Smooth muscle cell (in vitro differentiated cells): ENCODE measurements at regions not wholly inside any gene's neighbourhood (a gene's known extent, or its start where the extent isn't known, plus 50 kb on each side); places are given as distances from the start of the nearest gene placed in this dataset.

Experiments used
- DNase-seq: peaks from one replicate; lab custom pipeline; 2025; ENCODE audit not compliant: unreplicated experiment; lab: John Stamatoyannopoulos, UW
- H2AFZ ChIP-seq: fragments of 200-600 bp; sonication (generic); 2 replicates; pipeline ENCODE4 v1.6.0; 2016; ENCODE audit warnings: antibody characterized with exemption, low read depth, mild to moderate bottlenecking
- H3F3A ChIP-seq: fragments of 200-600 bp; sonication (generic); 2 replicates; pipeline ENCODE4 v1.6.0; 2017; ENCODE audit warnings: antibody characterized with exemption, low read depth
- H3K27ac ChIP-seq: fragments of 200-600 bp; sonication (generic); 2 replicates; pipeline ENCODE4 v1.5.1; 2016; ENCODE audit warnings: low read depth, mild to moderate bottlenecking
- H3K27me3 ChIP-seq: fragments of 200-600 bp; sonication (generic); 2 replicates; pipeline ENCODE4 v1.6.1; 2016; ENCODE audit warnings: low read depth, mild to moderate bottlenecking
- H3K36me3 ChIP-seq: fragments of 200-600 bp; sonication (generic); 2 replicates; pipeline ENCODE4 v1.5.1; 2016; ENCODE audit warnings: low read depth
- H3K4me1 ChIP-seq: fragments of 200-600 bp; sonication (generic); 2 replicates; pipeline ENCODE4 v1.5.1; 2016; ENCODE audit warnings: low read depth
- H3K4me2 ChIP-seq: fragments of 200-600 bp; sonication (generic); 2 replicates; pipeline ENCODE4 v1.6.0; 2016; ENCODE audit warnings: mild to moderate bottlenecking
- H3K4me3 ChIP-seq: fragments of 200-600 bp; sonication (generic); 2 replicates; pipeline ENCODE4 v1.5.1; 2016; ENCODE audit warnings: mild to moderate bottlenecking
- H3K79me2 ChIP-seq: fragments of 200-600 bp; sonication (generic); 2 replicates; pipeline ENCODE4 v1.6.0; 2016; ENCODE audit warnings: low read depth, mild to moderate bottlenecking
- H3K9ac ChIP-seq: fragments of 200-600 bp; sonication (generic); 2 replicates; pipeline ENCODE4 v1.6.0; 2016; ENCODE audit warnings: low read depth
- H3K9me3 ChIP-seq: fragments of 200-600 bp; sonication (generic); replicated peaks from 2 replicates; pipeline ENCODE4 v1.5.1; 2016; ENCODE audit warnings: low read depth
- H4K20me1 ChIP-seq: fragments of 200-600 bp; sonication (generic); 2 replicates; pipeline ENCODE4 v1.6.0; 2016; ENCODE audit warnings: low read depth
- WGBS: methylation state at CpG from one replicate; pipeline ENCODE4 v1.1.7; 2016; ENCODE audit warnings: low lambda C conversion rate; 5-methylcytosine and 5-hydroxymethylcytosine counted together
- TF ChIP-seq, protein P1 (sequence below): fragments of 200-600 bp; sonication (generic); IDR thresholded peaks from 2 replicates; pipeline ENCODE4 v1.5.1; 2017; ENCODE audit warnings: borderline replicate concordance, mild to moderate bottlenecking, antibody characterized with exemption; ENCODE audit not compliant: insufficient read depth, poor library complexity, severe bottlenecking

DNA sequence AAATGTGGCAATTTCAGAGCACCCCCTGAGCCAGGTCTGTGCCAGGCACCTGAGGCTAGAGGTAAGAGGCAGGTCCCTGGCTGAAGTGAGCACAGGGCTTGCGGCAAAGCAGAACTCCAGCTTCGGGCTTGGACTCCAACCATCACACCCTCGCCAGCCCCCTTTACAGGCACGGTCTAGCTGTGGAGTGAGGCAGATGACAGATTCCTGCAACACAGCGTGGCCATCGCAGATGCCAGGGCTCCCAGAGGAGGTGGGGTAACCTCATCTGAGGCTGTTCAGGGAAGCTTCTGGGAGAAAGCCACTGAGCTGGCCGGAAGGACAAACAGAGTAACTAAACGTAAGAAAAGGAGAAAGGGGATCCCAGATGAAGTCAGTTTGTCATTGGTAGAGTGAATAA is 55.6 kb upstream of the CASZ1 start:
- no peaks in the 10 kb centered on the region for H3K27me3 ChIP-seq
- DNase-seq, result no peak
- no peak overlapping the region for H3K4me2 ChIP-seq
- H4K20me1 ChIP-seq, result no peaks in the 10 kb centered on the region
- no peaks in the 10 kb centered on the region for H3K79me2 ChIP-seq
- H3K27ac ChIP-seq, result no peak overlapping the region
- H2AFZ ChIP-seq, result no peak overlapping the region
- no peaks in the 10 kb centered on the region for H3F3A ChIP-seq
- H3K9ac ChIP-seq, result no peak overlapping the region
- H3K9me3 ChIP-seq, result no peaks in the 10 kb centered on the region
- H3K4me1 ChIP-seq, result no peaks in the 10 kb centered on the region
- TF ChIP-seq, protein P1, sequence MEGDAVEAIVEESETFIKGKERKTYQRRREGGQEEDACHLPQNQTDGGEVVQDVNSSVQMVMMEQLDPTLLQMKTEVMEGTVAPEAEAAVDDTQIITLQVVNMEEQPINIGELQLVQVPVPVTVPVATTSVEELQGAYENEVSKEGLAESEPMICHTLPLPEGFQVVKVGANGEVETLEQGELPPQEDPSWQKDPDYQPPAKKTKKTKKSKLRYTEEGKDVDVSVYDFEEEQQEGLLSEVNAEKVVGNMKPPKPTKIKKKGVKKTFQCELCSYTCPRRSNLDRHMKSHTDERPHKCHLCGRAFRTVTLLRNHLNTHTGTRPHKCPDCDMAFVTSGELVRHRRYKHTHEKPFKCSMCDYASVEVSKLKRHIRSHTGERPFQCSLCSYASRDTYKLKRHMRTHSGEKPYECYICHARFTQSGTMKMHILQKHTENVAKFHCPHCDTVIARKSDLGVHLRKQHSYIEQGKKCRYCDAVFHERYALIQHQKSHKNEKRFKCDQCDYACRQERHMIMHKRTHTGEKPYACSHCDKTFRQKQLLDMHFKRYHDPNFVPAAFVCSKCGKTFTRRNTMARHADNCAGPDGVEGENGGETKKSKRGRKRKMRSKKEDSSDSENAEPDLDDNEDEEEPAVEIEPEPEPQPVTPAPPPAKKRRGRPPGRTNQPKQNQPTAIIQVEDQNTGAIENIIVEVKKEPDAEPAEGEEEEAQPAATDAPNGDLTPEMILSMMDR, result no peak
- H3K36me3 ChIP-seq, result no peaks in the 10 kb centered on the region
- H3K4me3 ChIP-seq, result no peak overlapping the region
- 90% methylated on average over 8 of the region's 8 CpGs for WGBS

GRCh38 chr1:10852486-10852885 is 56.0 kb upstream of the CASZ1 start:
- no peaks in the 10 kb centered on the region for H4K20me1 ChIP-seq
- no peaks in the 10 kb centered on the region for H3K9me3 ChIP-seq
- DNase-seq, result no peak
- H3K27me3 ChIP-seq, result no peaks in the 10 kb centered on the region
- 85% methylated on average over 6 of the region's 6 CpGs for WGBS
- H3K4me2 ChIP-seq, result no peak overlapping the region
- TF ChIP-seq, protein P1, result no peak
- no peaks in the 10 kb centered on the region for H3K79me2 ChIP-seq
- H2AFZ ChIP-seq, result no peak overlapping the region
- H3F3A ChIP-seq, result no peaks in the 10 kb centered on the region
- H3K4me1 ChIP-seq, result no peaks in the 10 kb centered on the region
- H3K4me3 ChIP-seq, result no peak overlapping the region
- no peak overlapping the region for H3K9ac ChIP-seq
- no peak overlapping the region for H3K27ac ChIP-seq
- H3K36me3 ChIP-seq, result no peaks in the 10 kb centered on the region

- H3K9me3 ChIP-seq, result no peaks in the 10 kb centered on the region
- no peaks in the 10 kb centered on the region for H3K4me1 ChIP-seq
- H3K36me3 ChIP-seq, result no peaks in the 10 kb centered on the region
- H4K20me1 ChIP-seq, result no peaks in the 10 kb centered on the region
- 96% methylated on average over 6 of the region's 6 CpGs for WGBS
- no peak overlapping the region for H3K9ac ChIP-seq
- H3K4me3 ChIP-seq, result no peak overlapping the region
- H2AFZ ChIP-seq, result no peak overlapping the region
- no peak overlapping the region for H3K27ac ChIP-seq
- no peak for DNase-seq
- no peaks in the 10 kb centered on the region for H3F3A ChIP-seq
- H3K4me2 ChIP-seq, result no peak overlapping the region
- H3K27me3 ChIP-seq, result no peaks in the 10 kb centered on the region
- TF ChIP-seq, protein P1, result no peak
- no peaks in the 10 kb centered on the region for H3K79me2 ChIP-seq
Observed at GRCh38 chr1:10852998-10853520, 56.6 kb upstream of the CASZ1 start.

DNA sequence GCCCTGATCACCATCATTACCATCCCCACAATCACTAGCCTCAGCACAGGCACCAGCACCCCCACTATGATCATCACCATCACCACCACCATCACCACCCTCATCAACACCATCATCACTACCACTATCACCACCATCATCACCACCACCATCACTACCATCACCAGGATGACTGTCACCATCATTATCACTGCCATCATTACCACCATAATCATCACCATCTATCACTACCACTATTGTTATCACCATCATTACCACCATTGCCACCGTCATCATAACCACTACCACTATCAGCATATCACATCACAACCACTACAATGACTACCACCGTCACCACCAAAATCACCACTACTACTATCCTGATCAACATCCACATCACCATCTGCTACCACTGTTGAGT is 57.3 kb upstream of the CASZ1 start:
- H3K27ac ChIP-seq, result no peak overlapping the region
- H3K9ac ChIP-seq, result no peak overlapping the region
- H3K4me1 ChIP-seq, result no peaks in the 10 kb centered on the region
- no peaks in the 10 kb centered on the region for H3K36me3 ChIP-seq
- H3K4me3 ChIP-seq, result no peak overlapping the region
- no peak overlapping the region for H3K4me2 ChIP-seq
- no peak for DNase-seq
- H3F3A ChIP-seq, result no peaks in the 10 kb centered on the region
- no peaks in the 10 kb centered on the region for H3K9me3 ChIP-seq
- no peaks in the 10 kb centered on the region for H3K79me2 ChIP-seq
- no peak overlapping the region for H2AFZ ChIP-seq
- TF ChIP-seq, protein P1, result no peak
- H4K20me1 ChIP-seq, result no peaks in the 10 kb centered on the region
- 98% methylated on average over 2 of the region's 2 CpGs for WGBS
- H3K27me3 ChIP-seq, result no peaks in the 10 kb centered on the region
